ENCODE measurements at regions not wholly inside any gene's neighbourhood (a gene's known extent, or its start where the extent isn't known, plus 50 kb on each side); places are given as distances from the start of the nearest gene placed in this dataset.

- TF ChIP-seq POLR2A (IDR thresholded peaks at IDR 0.05; ENCODE audit: low read depth, low read length) (no peak), POLR2AphosphoS5 (IDR thresholded peaks at IDR 0.05; ENCODE audit: low read depth, low read length) (no peak), TAF1 (IDR thresholded peaks at IDR 0.05; ENCODE audit: low read depth, low read length) (no peak), POU2F2 (IDR thresholded peaks at IDR 0.05; ENCODE audit: low read depth, low read length) (no peak), PAX5 (IDR thresholded peaks at IDR 0.05; ENCODE audit: insufficient read depth, low read length, severe bottlenecking) (no peak), SPI1 (IDR thresholded peaks at IDR 0.05; ENCODE audit: low read depth, low read length) (no peak)
Measured at GRCh38 chr7:17645500-17645899, 294.8 kb downstream of the SNX13 start.
